ENCODE measurements at regions not wholly inside any gene's neighbourhood (a gene's known extent, or its start where the extent isn't known, plus 50 kb on each side); places are given as distances from the start of the nearest gene placed in this dataset.

- no peak overlapping the region for H3K27ac ChIP-seq
- TF ChIP-seq ZFX (IDR thresholded peaks at IDR 0.05; ENCODE audit: borderline replicate concordance) (no peak), CTCF (IDR thresholded peaks at IDR 0.05) (no peak)
Measured at GRCh38 chr4:54967289-54967688, 158.1 kb downstream of the KDR start.

GRCh38 chr4:54961357-54961975, 163.9 kb downstream of the KDR start:
- TF ChIP-seq ZFX (IDR thresholded peaks at IDR 0.05; ENCODE audit: borderline replicate concordance): no peak
- peak; percentile 67 for TF ChIP-seq CTCF (IDR thresholded peaks at IDR 0.05)
- no peak overlapping the region for H3K27ac ChIP-seq

- no peak overlapping the region for H3K27ac ChIP-seq
- TF ChIP-seq ZFX (IDR thresholded peaks at IDR 0.05; ENCODE audit: borderline replicate concordance) (no peak), CTCF (IDR thresholded peaks at IDR 0.05) (no peak)
Measured at GRCh38 chr4:54959651-54960116, 165.7 kb downstream of the KDR start.

DNA sequence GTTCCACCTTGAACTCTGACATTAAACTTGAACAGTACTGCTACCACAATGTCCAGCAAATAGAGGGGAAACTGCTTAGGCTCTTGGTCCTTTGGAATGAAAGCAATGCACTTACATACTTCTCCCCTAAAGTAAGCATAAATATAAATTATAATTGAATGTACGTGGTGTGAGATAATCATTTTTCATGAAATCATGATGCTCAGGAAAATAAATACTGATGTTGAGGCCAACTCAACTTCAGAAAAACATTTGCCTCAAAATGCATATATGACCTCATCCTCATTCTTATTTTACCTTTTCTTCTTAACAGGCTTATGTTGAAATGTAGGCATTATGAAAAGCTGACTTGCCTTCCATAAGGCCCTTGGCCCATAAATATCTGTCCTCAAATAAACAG, 166.3 kb downstream of the KDR start:
- no peak overlapping the region for H3K27ac ChIP-seq
- no peak for TF ChIP-seq ZFX (IDR thresholded peaks at IDR 0.05; ENCODE audit: borderline replicate concordance)
- no peak for TF ChIP-seq CTCF (IDR thresholded peaks at IDR 0.05)

- no peak overlapping the region for H3K27ac ChIP-seq
- no peak for TF ChIP-seq CTCF (IDR thresholded peaks at IDR 0.05)
- no peak for TF ChIP-seq ZFX (IDR thresholded peaks at IDR 0.05; ENCODE audit: borderline replicate concordance)
Measured at GRCh38 chr4:54958236-54958635, 167.2 kb downstream of the KDR start.

GRCh38 chr4:54954656-54955388, 170.6 kb downstream of the KDR start:
- H3K27ac ChIP-seq: no peak overlapping the region
- TF ChIP-seq CTCF (IDR thresholded peaks at IDR 0.05) (no peak), ZFX (IDR thresholded peaks at IDR 0.05; ENCODE audit: borderline replicate concordance) (no peak)

DNA sequence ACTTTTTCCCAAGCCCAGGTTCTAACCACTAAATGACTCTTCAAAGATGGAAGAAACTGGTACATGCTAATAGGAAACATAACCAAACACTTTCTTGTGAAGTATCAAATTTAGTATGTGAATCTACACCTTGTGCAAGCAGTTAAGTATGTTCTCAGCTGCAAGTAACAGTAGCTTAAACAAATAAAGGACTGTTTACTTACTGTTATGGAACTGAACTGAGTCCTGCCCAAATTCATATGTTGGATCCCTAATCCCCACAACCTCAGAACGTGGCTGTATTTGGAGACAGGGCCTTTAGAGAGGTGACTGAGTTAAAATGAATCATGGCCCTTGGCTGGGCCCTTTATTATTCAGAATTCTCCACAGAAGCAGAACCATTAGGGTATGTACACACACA, 178.7 kb downstream of the KDR start:
- TF ChIP-seq ZFX (IDR thresholded peaks at IDR 0.05; ENCODE audit: borderline replicate concordance) (no peak), CTCF (IDR thresholded peaks at IDR 0.05) (no peak)
- H3K27ac ChIP-seq: no peak overlapping the region
